Peyer's patch (tissue), 4 donors: ENCODE measurements at regions not wholly inside any gene's neighbourhood (a gene's known extent, or its start where the extent isn't known, plus 50 kb on each side); places are given as distances from the start of the nearest gene placed in this dataset.

Experiments
- POLR2A ChIP-seq, 2 donors: fragments of 450-650 bp; IDR thresholded peaks; one replicate each; pipeline ENCODE4 v1.5.1; 2017; ENCODE audit warnings: antibody characterized with exemption in 2 of 2, mild to moderate bottlenecking in 2 of 2, moderate library complexity in 2 of 2
- TF ChIP-seq, protein P1 (sequence below), 6 experiments: fragments of 450-650 bp in 4 of 6; fragments of 200-600 bp in 2 of 6; sonication (generic) in 1 of 6; IDR thresholded peaks; one replicate each; pipeline ENCODE4 v1.5.1; 2017 to 2019; ENCODE audit warnings: antibody characterized with exemption in 6 of 6, mild to moderate bottlenecking in 3 of 6, moderate library complexity in 1 of 6

- TF ChIP-seq, protein P1, sequence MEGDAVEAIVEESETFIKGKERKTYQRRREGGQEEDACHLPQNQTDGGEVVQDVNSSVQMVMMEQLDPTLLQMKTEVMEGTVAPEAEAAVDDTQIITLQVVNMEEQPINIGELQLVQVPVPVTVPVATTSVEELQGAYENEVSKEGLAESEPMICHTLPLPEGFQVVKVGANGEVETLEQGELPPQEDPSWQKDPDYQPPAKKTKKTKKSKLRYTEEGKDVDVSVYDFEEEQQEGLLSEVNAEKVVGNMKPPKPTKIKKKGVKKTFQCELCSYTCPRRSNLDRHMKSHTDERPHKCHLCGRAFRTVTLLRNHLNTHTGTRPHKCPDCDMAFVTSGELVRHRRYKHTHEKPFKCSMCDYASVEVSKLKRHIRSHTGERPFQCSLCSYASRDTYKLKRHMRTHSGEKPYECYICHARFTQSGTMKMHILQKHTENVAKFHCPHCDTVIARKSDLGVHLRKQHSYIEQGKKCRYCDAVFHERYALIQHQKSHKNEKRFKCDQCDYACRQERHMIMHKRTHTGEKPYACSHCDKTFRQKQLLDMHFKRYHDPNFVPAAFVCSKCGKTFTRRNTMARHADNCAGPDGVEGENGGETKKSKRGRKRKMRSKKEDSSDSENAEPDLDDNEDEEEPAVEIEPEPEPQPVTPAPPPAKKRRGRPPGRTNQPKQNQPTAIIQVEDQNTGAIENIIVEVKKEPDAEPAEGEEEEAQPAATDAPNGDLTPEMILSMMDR (IDR thresholded peaks at IDR 0.05) = no peak
- no peak for TF ChIP-seq POLR2A (IDR thresholded peaks at IDR 0.05)
These were observed 138.0 kb upstream of the TOP1 start for GRCh38 chr20:40890635-40891034.
